ENCODE measurements at regions not wholly inside any gene's neighbourhood (a gene's known extent, or its start where the extent isn't known, plus 50 kb on each side); places are given as distances from the start of the nearest gene placed in this dataset.

GRCh38 chr3:34008836-34009809 is 210.7 kb downstream of the PDCD6IP start:
- DNase-seq (ENCODE audit: low read depth in 4 of 4, low spot score in 1 of 4) = no peak

DNA sequence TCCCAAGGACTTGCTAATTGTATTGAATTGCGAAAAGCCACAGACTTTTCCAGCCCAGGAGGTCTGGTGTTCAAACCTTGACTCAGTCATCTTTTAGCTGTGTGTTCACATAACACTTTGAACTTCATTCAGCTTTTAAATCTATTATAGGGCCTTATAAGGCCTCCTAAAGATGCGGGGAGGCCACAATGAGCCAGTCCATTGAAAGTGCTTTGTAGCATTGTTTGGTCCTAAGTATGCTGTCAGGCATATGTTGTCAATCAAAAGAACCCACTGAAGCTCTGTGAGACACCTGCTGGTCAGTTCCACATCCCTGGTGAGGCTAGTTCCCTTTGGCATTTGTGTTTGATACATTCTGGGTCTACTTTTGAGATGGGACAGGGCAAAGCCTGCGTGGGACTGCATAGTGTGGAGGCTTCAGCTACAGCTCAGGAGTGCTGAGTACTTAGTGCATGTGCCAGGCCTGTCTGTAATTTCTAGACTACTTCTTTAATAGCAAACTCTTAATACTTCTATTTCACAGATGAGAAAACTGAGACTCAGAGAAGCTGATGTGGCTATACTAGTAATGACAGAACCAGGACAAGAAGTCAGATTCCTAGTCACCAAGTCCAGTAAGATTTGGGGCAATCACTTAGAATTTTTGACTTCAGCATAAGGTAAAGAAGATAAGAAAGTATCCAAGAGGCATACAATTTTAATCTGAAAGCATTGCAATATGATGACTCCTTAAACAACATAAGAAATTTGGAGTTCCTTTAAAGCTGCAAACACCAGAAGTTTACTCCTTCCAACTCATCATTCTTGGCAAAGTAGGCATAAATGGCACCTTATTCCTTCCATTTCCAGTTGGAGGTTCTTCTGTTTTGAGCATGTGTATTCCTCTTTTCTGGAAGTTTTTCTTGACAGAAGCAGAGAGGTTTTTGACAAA is 213.0 kb downstream of the PDCD6IP start:
- DNase-seq (ENCODE audit: low read depth in 4 of 4, low spot score in 1 of 4) = no peak

DNA sequence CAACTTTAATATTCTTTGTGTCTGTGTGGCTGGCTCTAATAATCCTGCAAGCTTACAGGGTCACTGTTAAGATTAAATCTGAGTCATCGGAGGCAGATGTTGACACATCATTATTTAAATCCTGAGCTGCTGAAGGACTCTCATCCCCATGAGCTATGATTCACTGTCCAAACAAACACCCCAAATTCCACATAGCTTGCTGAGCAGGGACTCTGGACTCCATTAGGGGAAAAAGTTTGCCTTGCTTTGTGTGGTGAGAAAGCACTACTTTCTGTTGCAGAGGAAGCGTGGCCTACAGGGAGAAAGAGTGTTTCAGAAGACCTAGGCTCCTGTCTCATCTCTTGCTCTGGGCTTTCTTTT is 213.7 kb downstream of the PDCD6IP start:
- DNase-seq (ENCODE audit: low read depth in 4 of 4, low spot score in 1 of 4) = no peak

DNA sequence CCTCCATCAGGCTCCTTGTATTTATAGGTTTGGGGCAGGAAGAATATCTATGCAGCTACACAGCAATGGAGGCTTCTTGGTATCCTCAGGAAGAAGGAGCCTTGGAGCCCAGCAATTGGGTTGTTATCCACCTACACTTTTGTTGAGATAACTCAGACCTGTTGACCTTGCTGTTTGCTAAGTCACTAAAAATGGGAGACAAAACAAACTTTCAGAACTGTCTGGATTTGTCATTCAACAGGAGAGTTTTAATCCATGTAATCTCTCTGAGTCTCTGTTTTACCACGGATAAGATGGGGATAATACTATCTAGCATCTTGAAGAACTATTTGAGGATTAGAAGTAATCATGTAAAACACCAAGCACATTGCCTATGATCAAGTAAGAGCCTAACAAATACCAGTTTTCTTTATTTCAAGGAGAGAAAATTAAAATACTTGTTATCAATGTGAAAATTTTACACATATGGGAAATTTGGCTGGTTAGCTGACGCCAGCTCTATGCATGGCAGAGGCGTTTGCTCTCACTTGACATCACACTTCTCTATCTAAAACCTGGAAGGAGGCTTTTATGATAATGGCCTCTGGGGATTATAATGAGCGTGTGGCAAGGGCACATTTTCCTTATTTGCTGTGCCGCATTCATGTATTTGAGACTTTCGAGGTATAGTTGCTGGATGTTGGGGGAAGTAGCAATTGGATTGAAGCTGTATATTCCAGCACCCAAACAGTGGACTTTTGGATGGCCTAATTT is 215.6 kb downstream of the PDCD6IP start:
- no peak for DNase-seq (ENCODE audit: low read depth in 4 of 4, low spot score in 1 of 4)

DNA sequence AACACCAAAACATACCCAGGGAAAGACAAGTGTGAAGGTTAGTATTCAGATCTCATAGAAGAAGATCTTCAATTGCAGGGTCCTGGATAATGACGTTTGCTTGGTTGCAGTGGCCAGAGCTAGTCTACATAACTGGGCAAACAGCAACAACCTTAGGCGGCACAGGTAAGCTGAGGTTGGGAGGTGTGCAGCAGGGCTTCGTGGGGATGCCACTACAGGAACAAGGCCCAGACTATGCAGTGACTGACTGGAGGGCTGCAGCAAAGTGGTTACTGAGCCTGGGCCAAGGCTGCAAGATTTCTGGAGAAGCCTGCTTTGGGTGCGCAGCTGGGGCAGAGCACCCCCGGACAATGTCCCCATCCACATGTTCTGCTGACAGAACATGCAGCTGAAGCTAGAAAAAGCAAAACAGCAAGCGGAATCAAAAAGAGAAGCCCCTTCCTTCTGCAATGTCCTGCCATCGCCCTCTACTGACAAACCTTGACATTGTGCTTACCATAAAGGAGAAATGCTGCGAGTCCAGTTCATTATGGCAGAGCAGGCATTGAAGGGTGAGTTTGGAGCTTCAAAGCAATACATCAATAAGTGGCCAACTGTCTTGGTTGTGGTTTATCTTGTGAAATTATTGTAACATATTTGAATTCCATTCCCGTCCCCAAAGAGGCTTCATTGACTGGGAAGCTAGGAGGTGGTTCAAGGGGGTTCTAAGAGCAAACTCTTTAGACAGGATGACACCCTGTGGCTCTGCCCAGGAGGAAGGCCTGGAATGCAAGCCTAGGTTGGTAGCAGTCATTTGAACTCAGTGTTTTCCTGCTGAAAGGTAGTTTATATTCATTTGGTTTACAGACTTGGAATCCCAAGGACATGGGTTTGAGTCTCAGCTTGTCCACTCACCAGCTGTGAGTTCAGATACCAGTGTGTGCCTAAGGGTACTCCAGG is 217.0 kb downstream of the PDCD6IP start:
- DNase-seq (ENCODE audit: low read depth in 4 of 4, low spot score in 1 of 4) = no peak

DNA sequence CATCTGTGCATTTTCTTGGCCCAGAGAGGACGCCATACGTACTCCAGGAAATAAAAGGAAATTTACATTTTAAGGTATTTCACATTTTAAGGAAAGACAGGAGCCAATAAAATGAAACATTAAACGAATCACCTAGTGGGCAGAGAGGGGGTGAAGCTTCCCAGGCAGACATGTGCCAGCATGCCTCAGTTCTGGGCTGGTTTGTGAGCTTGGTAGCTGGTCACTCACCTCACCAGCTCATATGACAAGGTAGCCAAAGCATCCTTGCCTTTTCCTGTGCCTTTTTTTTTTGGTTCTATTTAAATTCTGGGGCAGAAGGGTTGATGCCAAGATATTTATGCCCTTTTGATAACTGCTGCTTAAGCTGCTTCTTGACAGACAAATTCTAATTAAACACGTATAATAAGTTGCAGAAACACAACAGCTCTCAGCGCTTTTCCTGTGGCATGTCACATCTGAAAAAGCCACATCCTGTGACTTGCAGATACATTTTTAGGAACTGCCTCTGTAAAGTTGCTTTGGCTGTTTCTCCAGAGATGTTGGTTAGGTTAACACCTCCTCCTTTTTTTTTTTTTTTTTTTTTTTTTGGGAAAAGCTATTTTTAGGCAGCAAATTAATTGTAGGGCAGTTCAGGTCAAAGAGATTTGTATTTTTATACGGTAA is 218.6 kb downstream of the PDCD6IP start:
- no peak for DNase-seq (ENCODE audit: low read depth in 4 of 4, low spot score in 1 of 4)

DNA sequence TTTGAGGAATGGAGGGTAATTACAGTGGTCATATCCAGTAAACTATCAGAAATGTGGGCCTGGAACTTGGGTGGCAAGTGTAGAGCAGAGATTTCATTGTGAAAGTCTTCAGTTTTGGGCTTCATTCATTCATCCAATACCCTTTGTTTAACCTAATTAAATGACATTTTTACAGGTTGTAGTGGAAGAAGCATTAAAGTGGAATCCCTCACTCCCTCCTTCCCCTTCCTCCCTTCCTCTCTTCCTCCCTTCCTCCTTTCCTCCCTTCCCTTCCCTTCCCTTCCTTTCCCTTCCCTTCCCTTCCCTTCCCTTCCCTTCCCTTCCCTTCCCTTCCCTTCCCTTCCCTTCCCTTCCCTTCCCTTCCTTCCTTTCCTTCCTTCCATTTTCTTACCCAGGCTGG is 219.3 kb downstream of the PDCD6IP start:
- no peak for DNase-seq (ENCODE audit: low read depth in 4 of 4, low spot score in 1 of 4)

DNA sequence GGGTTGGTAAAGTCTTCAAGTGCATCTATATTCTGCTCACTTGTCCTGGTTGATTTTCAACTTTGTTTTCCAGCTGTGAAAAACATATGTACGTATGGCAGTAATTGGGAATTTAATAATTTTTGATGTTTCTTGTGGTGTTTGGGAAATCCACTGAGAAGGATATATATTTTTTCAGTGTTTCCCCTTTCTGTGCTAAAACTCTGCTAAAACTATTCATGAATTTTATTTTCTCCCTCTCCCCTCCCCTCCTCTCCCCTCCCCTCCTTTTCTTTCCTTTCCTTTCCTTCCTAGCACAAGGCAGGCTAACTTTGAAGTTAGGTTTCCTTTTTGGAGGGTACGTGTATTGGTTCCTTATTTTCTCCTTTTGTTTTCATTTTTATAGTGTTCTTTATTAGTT is 220.7 kb downstream of the PDCD6IP start:
- no peak for DNase-seq (ENCODE audit: low read depth in 4 of 4, low spot score in 1 of 4)

GRCh38 chr3:34020170-34020569 is 221.7 kb downstream of the PDCD6IP start:
- DNase-seq (ENCODE audit: low read depth in 4 of 4, low spot score in 1 of 4) = no peak

GRCh38 chr3:34020726-34021680 is 222.6 kb downstream of the PDCD6IP start:
- no peak for DNase-seq (ENCODE audit: low read depth in 4 of 4, low spot score in 1 of 4)

DNA sequence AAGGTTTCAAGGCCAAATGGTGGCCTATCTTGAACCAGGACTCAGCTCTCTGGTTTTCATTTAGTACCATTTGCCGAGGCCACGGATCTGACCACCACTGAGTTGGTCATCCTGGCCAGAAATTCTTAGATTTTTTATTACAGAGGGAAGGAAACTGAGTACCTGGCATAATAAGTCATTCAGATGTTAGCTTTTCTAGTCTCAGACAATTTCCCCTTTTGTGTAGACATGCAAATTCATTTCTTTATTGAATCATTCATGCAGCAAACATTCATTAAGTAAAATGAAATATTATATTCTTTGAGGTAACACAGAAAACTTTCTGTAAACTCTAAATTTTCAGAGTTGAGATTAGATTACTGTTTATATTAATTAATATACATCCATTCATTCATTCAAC is 223.7 kb downstream of the PDCD6IP start:
- no peak for DNase-seq (ENCODE audit: low read depth in 4 of 4, low spot score in 1 of 4)

GRCh38 chr3:34024447-34025240 is 226.2 kb downstream of the PDCD6IP start:
- no peak for DNase-seq (ENCODE audit: low read depth in 4 of 4, low spot score in 1 of 4)

DNA sequence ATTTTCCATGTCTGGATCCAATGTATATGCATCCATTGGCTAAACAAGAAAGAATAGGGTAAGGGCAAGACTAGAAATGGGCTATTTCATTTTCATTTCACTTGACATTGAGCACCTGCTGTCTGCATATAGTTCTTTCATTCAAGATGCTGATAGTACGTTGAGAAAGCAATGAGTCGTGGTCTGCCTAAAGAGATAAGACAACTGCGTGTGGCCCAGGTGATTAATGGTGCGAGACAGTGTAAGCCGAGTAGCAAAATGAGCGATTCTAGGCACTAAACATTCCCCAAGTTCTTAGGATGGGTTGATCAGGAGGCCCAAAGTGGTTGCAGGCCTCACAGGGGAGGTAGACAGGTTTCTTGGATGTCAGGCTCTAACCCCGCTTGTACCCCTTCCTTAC is 235.4 kb downstream of the PDCD6IP start:
- DNase-seq (ENCODE audit: low read depth in 4 of 4, low spot score in 1 of 4) = no peak

DNA sequence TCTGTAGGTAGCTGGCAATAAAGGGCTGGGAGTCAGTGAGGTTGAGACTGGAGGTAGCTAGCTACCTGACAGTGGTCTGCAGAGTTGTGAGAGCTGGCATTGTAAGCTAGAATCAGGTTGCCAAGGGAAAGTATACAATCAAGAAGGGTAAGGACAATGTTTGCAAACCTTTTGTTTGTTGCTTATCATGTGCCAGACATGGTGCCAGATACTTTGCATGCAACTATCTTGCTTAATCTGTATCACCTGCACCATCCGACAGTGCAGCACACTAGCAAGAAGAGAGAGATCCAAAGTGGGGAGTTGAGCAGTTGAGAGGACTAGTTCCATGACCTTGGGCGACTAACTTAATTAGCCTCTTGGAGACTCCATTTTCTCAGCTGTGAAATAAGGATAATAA is 236.4 kb downstream of the PDCD6IP start:
- DNase-seq (ENCODE audit: low read depth in 4 of 4, low spot score in 1 of 4) = no peak

DNA sequence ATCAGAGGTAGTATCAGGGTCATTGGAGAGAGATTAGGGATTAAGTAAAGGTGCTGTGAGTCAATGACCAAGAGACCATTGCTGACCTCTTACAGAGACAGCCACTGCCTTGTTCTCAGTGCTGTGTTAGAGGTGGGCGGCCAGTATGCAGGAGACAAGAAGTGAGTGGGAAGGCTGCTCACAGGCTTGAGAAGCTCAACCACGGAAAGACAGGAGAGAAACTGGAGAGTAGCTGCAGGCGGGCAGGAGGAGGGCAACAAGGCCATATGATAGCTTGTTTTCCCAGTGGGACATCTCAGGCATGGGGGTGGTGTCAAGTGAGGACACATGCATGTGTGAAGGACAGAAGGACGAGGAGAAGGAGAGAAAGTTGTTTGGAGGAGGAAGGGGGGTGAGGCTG is 237.3 kb downstream of the PDCD6IP start:
- DNase-seq (ENCODE audit: low read depth in 4 of 4, low spot score in 1 of 4) = no peak

DNA sequence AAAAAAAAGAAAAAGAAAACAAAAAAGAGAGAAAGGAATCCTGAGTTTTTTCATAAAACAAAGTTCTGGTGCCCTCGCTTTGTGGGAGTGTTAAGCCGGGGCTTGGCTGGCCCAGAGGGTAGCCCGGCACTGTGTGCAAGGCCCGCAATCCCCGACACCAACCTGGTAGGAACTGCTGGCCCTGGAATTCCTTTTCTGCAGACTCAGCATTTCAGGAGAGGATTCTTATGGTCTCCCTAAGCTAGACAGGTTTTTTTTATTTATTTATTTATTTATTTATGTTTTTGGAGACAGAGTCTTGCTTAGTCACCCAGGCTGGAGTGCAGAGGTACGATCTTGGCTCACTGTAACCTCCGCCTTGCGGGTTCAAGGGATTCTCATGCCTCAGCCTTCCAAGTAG is 238.8 kb downstream of the PDCD6IP start:
- no peak for DNase-seq (ENCODE audit: low read depth in 4 of 4, low spot score in 1 of 4)

- no peak for DNase-seq (ENCODE audit: low read depth in 4 of 4, low spot score in 1 of 4)
Measured at GRCh38 chr3:34038131-34038530, 239.7 kb downstream of the PDCD6IP start.

DNA sequence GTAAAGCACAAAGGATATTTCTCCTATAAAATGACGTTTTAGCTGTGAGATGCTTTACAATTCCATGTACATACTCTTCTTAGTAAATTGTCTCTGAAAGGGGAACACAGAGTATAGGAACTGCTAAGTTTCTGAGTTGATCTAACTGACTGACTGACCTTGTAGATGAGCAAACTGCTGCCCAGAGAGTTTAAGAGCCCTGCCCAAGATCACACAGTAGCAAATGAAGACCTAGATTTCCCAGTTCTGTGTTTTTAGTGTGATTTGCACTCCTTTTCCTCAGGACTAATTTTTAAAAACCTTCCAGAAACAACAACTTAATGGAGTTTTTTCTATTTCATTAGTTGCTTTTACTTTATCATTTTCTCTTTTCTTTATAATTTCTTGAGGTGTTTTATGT is 247.7 kb downstream of the PDCD6IP start:
- DNase-seq (ENCODE audit: low read depth in 4 of 4, low spot score in 1 of 4) = no peak
